ENCODE measurements at regions not wholly inside any gene's neighbourhood (a gene's known extent, or its start where the extent isn't known, plus 50 kb on each side); places are given as distances from the start of the nearest gene placed in this dataset.

DNA sequence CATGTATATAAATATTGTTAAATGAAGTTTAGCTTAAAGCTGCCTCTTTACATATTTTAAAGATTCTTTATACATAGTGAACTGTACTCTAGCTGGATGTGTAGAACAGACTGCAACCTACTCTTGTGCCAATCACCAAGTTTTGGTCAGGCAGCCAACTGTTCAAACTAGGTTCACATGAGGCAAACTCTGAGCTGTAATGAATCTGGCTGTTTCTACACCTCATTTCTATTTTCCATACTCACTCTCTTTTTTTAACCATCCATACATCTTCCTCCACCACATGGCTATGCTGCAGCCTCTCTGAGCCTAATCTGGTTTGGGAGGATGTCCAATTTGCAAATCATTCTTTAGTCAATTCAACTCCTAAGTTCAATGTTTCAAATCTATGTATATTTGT is 974.8 kb downstream of the CNTNAP5 start:
- no peak for TF ChIP-seq NCOA2 (CRISPR knock-in tag; IDR thresholded peaks at IDR 0.05)
- TF ChIP-seq, protein P1, sequence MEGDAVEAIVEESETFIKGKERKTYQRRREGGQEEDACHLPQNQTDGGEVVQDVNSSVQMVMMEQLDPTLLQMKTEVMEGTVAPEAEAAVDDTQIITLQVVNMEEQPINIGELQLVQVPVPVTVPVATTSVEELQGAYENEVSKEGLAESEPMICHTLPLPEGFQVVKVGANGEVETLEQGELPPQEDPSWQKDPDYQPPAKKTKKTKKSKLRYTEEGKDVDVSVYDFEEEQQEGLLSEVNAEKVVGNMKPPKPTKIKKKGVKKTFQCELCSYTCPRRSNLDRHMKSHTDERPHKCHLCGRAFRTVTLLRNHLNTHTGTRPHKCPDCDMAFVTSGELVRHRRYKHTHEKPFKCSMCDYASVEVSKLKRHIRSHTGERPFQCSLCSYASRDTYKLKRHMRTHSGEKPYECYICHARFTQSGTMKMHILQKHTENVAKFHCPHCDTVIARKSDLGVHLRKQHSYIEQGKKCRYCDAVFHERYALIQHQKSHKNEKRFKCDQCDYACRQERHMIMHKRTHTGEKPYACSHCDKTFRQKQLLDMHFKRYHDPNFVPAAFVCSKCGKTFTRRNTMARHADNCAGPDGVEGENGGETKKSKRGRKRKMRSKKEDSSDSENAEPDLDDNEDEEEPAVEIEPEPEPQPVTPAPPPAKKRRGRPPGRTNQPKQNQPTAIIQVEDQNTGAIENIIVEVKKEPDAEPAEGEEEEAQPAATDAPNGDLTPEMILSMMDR (CRISPR knock-in tag; IDR thresholded peaks at IDR 0.05) = no peak
- TF ChIP-seq THAP11 (CRISPR knock-in tag; IDR thresholded peaks at IDR 0.05) = no peak

All from HepG2 (cell line).